Adrenal gland (tissue), 5 donors: ENCODE measurements at regions not wholly inside any gene's neighbourhood (a gene's known extent, or its start where the extent isn't known, plus 50 kb on each side); places are given as distances from the start of the nearest gene placed in this dataset.

Source experiments
- CTCF ChIP-seq, 6 experiments: fragments of 450-650 bp in 4 of 6; fragments of 200-600 bp in 2 of 6; sonication (generic) in 1 of 6; IDR thresholded peaks; 1 replicate in 5 of 6; 2 replicates in 1 of 6; pipeline versions ENCODE4 v1.5.1 to v1.8.0; 2016 to 2021; ENCODE audit warnings: antibody characterized with exemption in 6 of 6, mild to moderate bottlenecking in 2 of 6, moderate library complexity in 1 of 6
- POLR2A ChIP-seq, 2 donors: fragments of 450-650 bp; IDR thresholded peaks; one replicate each; pipeline ENCODE4 v1.6.1; 2017; ENCODE audit warnings: antibody characterized with exemption in 2 of 2, mild to moderate bottlenecking in 2 of 2, moderate library complexity in 1 of 2
- donor health status: DM: no; HTN: no; CAD: no.

DNA sequence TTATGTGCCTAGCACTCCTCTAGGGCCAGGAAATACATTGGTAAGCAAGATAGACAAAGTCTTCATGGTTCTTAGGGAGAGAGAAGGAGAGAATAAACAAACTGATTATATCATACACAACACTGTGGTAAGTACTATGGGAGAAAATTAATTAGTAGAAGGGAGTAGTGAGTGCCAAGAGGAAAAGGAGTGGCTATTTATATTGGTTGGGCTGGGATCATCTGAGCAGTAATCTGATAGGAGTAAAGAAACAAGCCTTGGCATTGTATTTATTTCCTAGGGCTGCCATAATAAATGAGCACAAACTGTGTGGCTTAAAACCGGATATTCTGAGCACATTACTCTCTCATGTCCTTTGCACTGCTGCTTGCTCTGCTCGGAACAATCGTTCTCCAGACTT lies 158.1 kb upstream of the PHF14 start:
- TF ChIP-seq CTCF (IDR thresholded peaks at IDR 0.05), result no peak
- no peak for TF ChIP-seq POLR2A (IDR thresholded peaks at IDR 0.05)
